SK-N-MC (cell line): ENCODE measurements at regions not wholly inside any gene's neighbourhood (a gene's known extent, or its start where the extent isn't known, plus 50 kb on each side); places are given as distances from the start of the nearest gene placed in this dataset.

Experiments used
- DNase-seq: peaks from one replicate; pipeline ENCODE4 v3.0.0-alpha.2; 2011; ENCODE audit warnings: low read depth, low spot score
- H3K27ac ChIP-seq: fragments of 200-600 bp; sonication (generic); 2 replicates; pipeline ENCODE4 v1.5.1; 2016; ENCODE audit warnings: mixed run types
- H3K36me3 ChIP-seq: fragments of 200-600 bp; sonication (generic); 2 replicates; pipeline ENCODE4 v1.6.1; 2017; ENCODE audit warnings: antibody characterized with exemption, low read length, mixed read lengths; ENCODE audit not compliant: insufficient read depth
- H3K4me3 ChIP-seq: fragments of 200-600 bp; sonication (generic); 2 replicates; pipeline ENCODE4 v1.5.1; 2016
- H3K9ac ChIP-seq: fragments of 200-600 bp; sonication (generic); 2 replicates; pipeline ENCODE4 v1.8.0; 2017; ENCODE audit warnings: mixed run types, mixed read lengths; ENCODE audit not compliant: insufficient read length
- H3K9me3 ChIP-seq: fragments of 200-600 bp; sonication (generic); 2 replicates; pipeline ENCODE4 v1.6.1; 2017; ENCODE audit warnings: low read depth, mild to moderate bottlenecking, antibody characterized with exemption, low read length, moderate library complexity, mixed read lengths
- EZH2 ChIP-seq: fragments of 200-600 bp; sonication (generic); IDR thresholded peaks from one replicate; pipeline ENCODE4 v1.6.1; 2017; ENCODE audit warnings: antibody characterized with exemption
- FOXP2 ChIP-seq: optimal IDR thresholded peaks from 2 replicates; pipeline ENCODE3; 2011; ENCODE audit warnings: mild to moderate bottlenecking, moderate library complexity; ENCODE audit not compliant: insufficient read depth; ENCODE audit errors: extremely low read length, control extremely low read depth
- POLR2AphosphoS5 ChIP-seq: IDR thresholded peaks from 2 replicates; pipeline ENCODE4 v1.6.1; 2012; ENCODE audit warnings: mild to moderate bottlenecking, low read depth, low read length, borderline replicate concordance

DNA sequence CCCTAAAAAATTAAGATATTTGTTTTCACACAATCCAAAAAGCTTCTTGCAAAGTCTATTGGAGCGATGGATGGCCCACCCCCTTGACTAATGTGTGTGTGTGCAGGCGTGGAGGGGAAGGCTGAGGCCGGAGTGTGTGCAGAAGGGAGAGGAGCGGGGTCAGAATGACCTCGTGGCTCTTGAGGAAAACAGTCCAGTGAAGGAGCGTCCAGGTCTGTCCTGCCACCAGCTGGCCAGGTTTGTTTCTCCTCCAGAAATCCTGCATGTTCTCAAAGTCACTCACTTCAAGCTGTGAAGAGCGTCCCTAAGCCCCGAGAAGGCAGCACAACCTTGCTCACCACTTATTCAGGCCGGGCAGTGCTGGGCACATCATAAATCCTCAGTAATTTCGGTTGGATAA lies 69.5 kb upstream of the SSX2IP start:
- Histone ChIP-seq H3K27ac (no peak overlapping the region), H3K4me3 (no peak overlapping the region), H3K36me3 (no peaks in the 10 kb centered on the region), H3K9me3 (no peaks in the 10 kb centered on the region), H3K9ac (no peak overlapping the region)
- TF ChIP-seq POLR2AphosphoS5, result no peak
- TF ChIP-seq EZH2, result no peak
- no peak for TF ChIP-seq FOXP2
- DNase-seq, result no peak

- no peak overlapping the region for H3K4me3 ChIP-seq
- H3K9me3 ChIP-seq, result no peaks in the 10 kb centered on the region
- no peak for TF ChIP-seq EZH2
- no peak for TF ChIP-seq POLR2AphosphoS5
- no peak for TF ChIP-seq FOXP2
- no peak overlapping the region for H3K27ac ChIP-seq
- no peaks in the 10 kb centered on the region for H3K36me3 ChIP-seq
- no peak overlapping the region for H3K9ac ChIP-seq
- DNase-seq, result no peak
Observed at GRCh38 chr1:84758968-84759491, 68.8 kb upstream of the SSX2IP start.

GRCh38 chr1:84758476-84758875 lies 68.2 kb upstream of the SSX2IP start:
- no peak for DNase-seq
- Histone ChIP-seq H3K9ac (no peak overlapping the region), H3K9me3 (no peaks in the 10 kb centered on the region), H3K36me3 (no peaks in the 10 kb centered on the region), H3K27ac (no peak overlapping the region), H3K4me3 (no peak overlapping the region)
- TF ChIP-seq EZH2 (no peak), POLR2AphosphoS5 (no peak), FOXP2 (no peak)

DNA sequence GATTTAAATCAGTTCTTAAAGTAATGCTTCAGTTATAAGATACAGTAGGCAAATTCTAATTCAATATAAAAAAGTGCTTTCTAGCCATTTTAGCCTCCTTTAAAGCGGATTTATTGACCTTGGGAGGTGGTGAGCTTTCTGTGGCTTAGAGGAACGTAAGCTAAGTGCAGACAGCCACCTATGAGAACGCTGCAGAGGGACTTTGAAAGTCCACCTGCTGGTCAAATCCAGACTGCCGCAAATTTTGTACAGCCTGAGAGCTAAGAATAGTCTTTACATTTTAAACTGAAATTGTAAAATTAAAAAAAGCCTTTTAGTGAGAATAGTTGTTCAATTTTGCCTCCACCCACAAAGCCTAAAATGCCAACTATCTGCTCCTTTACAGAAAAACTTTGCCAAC lies 67.0 kb upstream of the SSX2IP start:
- H3K9ac ChIP-seq, result no peak overlapping the region
- no peaks in the 10 kb centered on the region for H3K36me3 ChIP-seq
- DNase-seq, result no peak
- no peaks in the 10 kb centered on the region for H3K9me3 ChIP-seq
- TF ChIP-seq FOXP2 (no peak), POLR2AphosphoS5 (no peak), EZH2 (no peak)
- H3K27ac ChIP-seq, result no peak overlapping the region
- H3K4me3 ChIP-seq, result no peak overlapping the region

DNA sequence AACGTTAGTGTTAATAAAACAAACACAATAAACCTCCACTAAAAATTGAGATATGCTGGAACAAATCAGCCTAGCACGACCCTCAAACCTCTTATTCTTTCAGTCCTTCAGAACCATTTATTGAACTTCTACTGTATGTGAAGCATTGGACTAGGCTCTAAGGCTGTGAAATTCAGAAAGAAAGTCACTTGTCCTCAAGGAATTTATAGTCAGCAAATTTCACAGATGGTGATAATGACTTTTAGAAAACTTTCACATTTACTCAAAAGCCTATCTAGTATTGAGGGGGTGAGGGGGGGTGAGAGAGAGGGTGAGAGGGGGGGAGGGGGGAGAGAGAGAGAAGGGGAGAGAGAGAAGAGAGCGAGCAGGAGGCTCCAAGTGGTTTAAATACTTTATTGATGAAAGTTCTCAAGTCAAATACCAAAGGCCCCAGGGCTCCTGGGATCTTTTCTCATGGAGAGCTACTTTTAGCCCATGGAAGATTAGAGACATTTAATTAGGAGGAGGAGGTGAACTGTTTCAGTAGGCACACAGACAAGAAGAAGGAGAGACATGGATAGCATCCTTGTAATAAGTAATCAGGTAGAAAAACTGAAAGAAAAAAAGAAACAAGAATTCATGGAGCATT lies 66.3 kb upstream of the SSX2IP start:
- no peak overlapping the region for H3K27ac ChIP-seq
- no peak overlapping the region for H3K4me3 ChIP-seq
- no peaks in the 10 kb centered on the region for H3K9me3 ChIP-seq
- TF ChIP-seq EZH2, result no peak
- TF ChIP-seq POLR2AphosphoS5, result no peak
- no peak for TF ChIP-seq FOXP2
- no peak for DNase-seq
- H3K9ac ChIP-seq, result no peak overlapping the region
- H3K36me3 ChIP-seq, result no peaks in the 10 kb centered on the region

DNA sequence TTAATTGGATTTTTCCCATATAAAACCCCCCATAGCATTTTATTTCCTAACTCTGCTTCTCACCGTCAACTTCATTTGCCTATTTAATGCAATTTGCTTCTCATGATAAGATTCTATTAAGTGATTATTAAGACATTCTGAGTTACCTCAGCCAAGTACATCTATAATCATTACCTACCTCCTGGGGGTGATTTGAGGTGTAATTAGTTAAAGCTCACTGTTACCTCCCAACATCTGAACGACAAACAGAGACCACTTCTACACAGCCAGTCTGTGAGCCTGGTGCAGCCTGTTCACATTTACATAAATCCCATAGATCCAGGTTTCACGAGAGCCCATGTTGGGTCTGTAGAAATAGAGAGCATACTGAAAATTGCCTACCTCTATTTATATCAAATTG lies 65.7 kb upstream of the SSX2IP start:
- Histone ChIP-seq H3K4me3 (no peak overlapping the region), H3K27ac (no peak overlapping the region), H3K9ac (no peak overlapping the region), H3K36me3 (no peaks in the 10 kb centered on the region), H3K9me3 (no peaks in the 10 kb centered on the region)
- no peak for TF ChIP-seq FOXP2
- no peak for TF ChIP-seq POLR2AphosphoS5
- TF ChIP-seq EZH2, result no peak
- no peak for DNase-seq

DNA sequence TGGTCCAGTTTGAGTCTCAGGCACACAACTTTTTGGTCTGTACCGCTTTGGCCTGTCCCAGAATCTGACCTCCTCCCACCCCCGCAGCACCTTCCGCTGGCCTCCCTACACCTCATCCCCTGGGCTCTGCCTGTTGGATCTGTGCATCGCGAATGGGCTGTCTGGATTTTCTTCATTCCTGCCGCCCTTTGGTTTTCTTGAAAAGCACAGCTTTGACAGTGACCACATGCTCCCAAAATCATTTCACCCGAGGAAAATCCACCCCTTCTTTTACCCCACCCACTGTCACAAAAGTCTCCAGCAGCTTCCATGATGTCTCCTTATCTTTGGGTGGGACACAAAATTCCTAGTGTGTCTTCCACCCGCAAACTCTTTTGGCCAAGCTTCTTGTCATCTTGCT lies 65.0 kb upstream of the SSX2IP start:
- no peaks in the 10 kb centered on the region for H3K9me3 ChIP-seq
- no peak overlapping the region for H3K4me3 ChIP-seq
- H3K9ac ChIP-seq, result no peak overlapping the region
- no peak for TF ChIP-seq FOXP2
- no peak for DNase-seq
- no peaks in the 10 kb centered on the region for H3K36me3 ChIP-seq
- H3K27ac ChIP-seq, result no peak overlapping the region

- TF ChIP-seq FOXP2, result no peak
- TF ChIP-seq EZH2, result no peak
- no peak for TF ChIP-seq POLR2AphosphoS5
- Histone ChIP-seq H3K36me3 (no peaks in the 10 kb centered on the region), H3K9me3 (no peaks in the 10 kb centered on the region), H3K4me3 (no peak overlapping the region), H3K9ac (no peak overlapping the region), H3K27ac (no peak overlapping the region)
- DNase-seq, result no peak
Observed at GRCh38 chr1:84754386-84754703, 64.1 kb upstream of the SSX2IP start.
